GM12878 (cell line): ENCODE measurements at regions not wholly inside any gene's neighbourhood (a gene's known extent, or its start where the extent isn't known, plus 50 kb on each side); places are given as distances from the start of the nearest gene placed in this dataset.

ENCODE experiments used
- ATAC-seq: fragments of 200-7000 bp; cut with Tn5 transposase; 3 replicates; pipeline ENCODE4 v1.9.1; 2020; ENCODE audit warnings: mild to moderate bottlenecking, moderate library complexity
- BruUV-seq: library from RNA; stranded (reverse); fragments of 400-500 nt; replicated peaks from 2 replicates; lab custom pipeline; 2021; lab: Mats Ljungman, UMichigan
- CTCF ChIA-PET: fragments of 300-600 bp; sonication (Branson Sonifier 250); formaldehyde crosslinking; extraction: SDS; loops from one replicate; lab custom pipeline; 2021; ENCODE audit warnings: inconsistent platforms; lab: Yijun Ruan, JAX
- POLR2A ChIA-PET: fragments of 350-600 bp; formaldehyde crosslinking; extraction: SDS; loops from one replicate; lab custom pipeline; 2021; ENCODE audit warnings: inconsistent platforms; lab: Charles Lee
- RAD21 ChIA-PET: fragments of 300-600 bp; sonication (Branson Sonifier 250); formaldehyde crosslinking; loops from one replicate; lab custom pipeline; 2023; ENCODE audit warnings: antibody characterized with exemption; ENCODE audit not compliant: unreplicated experiment; lab: Charles Lee
- SMC1A ChIA-PET: fragments of 300-600 bp; sonication (Branson Sonifier 250); formaldehyde crosslinking; loops from one replicate; lab custom pipeline; 2023; ENCODE audit not compliant: unreplicated experiment, uncharacterized antibody; lab: Charles Lee
- DNase-seq: peaks from one replicate; pipeline ENCODE4 v3.0.0-alpha.2; 2011; ENCODE audit warnings: low read depth, low spot score
- FAIRE-seq: peaks from 3 replicates; lab custom pipeline; 2011; peaks lifted over from hg19 to GRCh38; lab: Jason Lieb, UNC
- H2AFZ ChIP-seq: 2 replicates; pipeline ENCODE4 v1.6.0; 2011; ENCODE audit warnings: low read depth, low read length, control low read depth; ENCODE audit not compliant: control insufficient read depth
- H3K27ac ChIP-seq: 2 replicates; pipeline ENCODE4 v1.5.1; 2011; ENCODE audit warnings: control low read depth; ENCODE audit not compliant: control insufficient read depth, insufficient read depth
- H3K27me3 ChIP-seq, 2 experiments: replicated peaks in 1 of 2; 2 replicates each; pipeline versions ENCODE4 v1.6.0 to v1.6.1; 2011; ENCODE audit warnings: low read length in 1 of 2; ENCODE audit not compliant: control insufficient read depth in 2 of 2, insufficient read depth in 2 of 2
- H3K36me3 ChIP-seq, 2 experiments: 2 replicates each; pipeline ENCODE4 v1.5.1; 2011; ENCODE audit warnings: low read length in 1 of 2; ENCODE audit not compliant: control insufficient read depth in 2 of 2, insufficient read depth in 2 of 2
- H3K4me1 ChIP-seq: 2 replicates; pipeline ENCODE4 v1.6.1; 2011; ENCODE audit warnings: mild to moderate bottlenecking, low read length, moderate library complexity, mixed read lengths; ENCODE audit not compliant: control insufficient read depth, insufficient read depth
- H3K4me2 ChIP-seq: 2 replicates; pipeline ENCODE4 v1.6.0; 2011; ENCODE audit warnings: control low read depth; ENCODE audit not compliant: control insufficient read depth, insufficient read depth
- H3K4me3 ChIP-seq: fragments of 200-600 bp; sonication (generic); 2 replicates; pipeline ENCODE4 v1.5.1; 2016
- H3K79me2 ChIP-seq: 2 replicates; pipeline ENCODE4 v1.6.0; 2011; ENCODE audit warnings: low read length; ENCODE audit not compliant: control insufficient read depth, insufficient read depth
- H3K9ac ChIP-seq: 2 replicates; pipeline ENCODE4 v1.8.0; 2011; ENCODE audit warnings: low read length, control low read depth, mixed read lengths; ENCODE audit not compliant: control insufficient read depth, insufficient read depth
- H3K9me3 ChIP-seq: replicated peaks from 3 replicates; pipeline ENCODE4 v1.5.1; 2011; ENCODE audit warnings: mild to moderate bottlenecking, low read length; ENCODE audit not compliant: control insufficient read depth, insufficient read depth
- H4K20me1 ChIP-seq: 2 replicates; pipeline ENCODE4 v1.6.0; 2011; ENCODE audit not compliant: control insufficient read depth, insufficient read depth
- ATF3 ChIP-seq: IDR thresholded peaks from 2 replicates; pipeline ENCODE4 v1.6.1; 2011; ENCODE audit warnings: low read depth, mild to moderate bottlenecking, low read length, moderate library complexity, borderline replicate concordance; ENCODE audit errors: extremely low read depth
- CBX5 ChIP-seq: sonication (generic); IDR thresholded peaks from 2 replicates; pipeline ENCODE4 v1.6.1; 2016; ENCODE audit warnings: low read depth, moderate library complexity, mild to moderate bottlenecking, inconsistent platforms
- FOXM1 ChIP-seq: IDR thresholded peaks from 2 replicates; pipeline ENCODE4 v1.6.1; 2012; ENCODE audit warnings: low read depth, mild to moderate bottlenecking, inconsistent platforms, low read length, moderate library complexity
- HSF1 ChIP-seq: fragments of 150-350 bp; IDR thresholded peaks from 2 replicates; pipeline ENCODE4 v1.6.1; 2014; ENCODE audit warnings: mild to moderate bottlenecking, low read depth, low read length
- IKZF2 ChIP-seq, 2 experiments: fragments of 450-650 bp; IDR thresholded peaks; 2 replicates each; pipeline ENCODE4 v1.6.1; 2017; ENCODE audit warnings: mild to moderate bottlenecking in 2 of 2, moderate library complexity in 2 of 2
- JUNB ChIP-seq: IDR thresholded peaks from 2 replicates; pipeline ENCODE4 v1.6.1; 2016; ENCODE audit warnings: antibody characterized with exemption, mild to moderate bottlenecking
- RUNX3 ChIP-seq: IDR thresholded peaks from 2 replicates; pipeline ENCODE4 v1.6.1; 2012; ENCODE audit warnings: low read length, inconsistent platforms
- TAF1 ChIP-seq: IDR thresholded peaks from 2 replicates; pipeline ENCODE4 v1.6.1; 2011; ENCODE audit warnings: mild to moderate bottlenecking, low read depth, low read length, borderline replicate concordance
- ZNF274 ChIP-seq: IDR thresholded peaks from one replicate; pipeline ENCODE4 v1.8.0; 2011; ENCODE audit not compliant: insufficient read length, insufficient read depth
- ZNF622 ChIP-seq: fragments of 450-650 bp; IDR thresholded peaks from 2 replicates; pipeline ENCODE4 v1.6.1; 2017; ENCODE audit warnings: mild to moderate bottlenecking, inconsistent platforms
- ZSCAN29 ChIP-seq: fragments of 450-650 bp; IDR thresholded peaks from 2 replicates; pipeline ENCODE4 v1.6.1; 2017; ENCODE audit warnings: mild to moderate bottlenecking, moderate library complexity
- whole genome bisulfite sequencing: methylation state at CpG from one replicate; pipeline ENCODE4 v1.1.6; 2016; ENCODE audit warnings: low lambda C conversion rate; ENCODE audit not compliant: insufficient replicate concordance, insufficient coverage; ENCODE audit errors: missing lambda C conversion rate; 5-methylcytosine and 5-hydroxymethylcytosine counted together
- in situ Hi-C: fragments of 300-500 bp; cut with MboI; formaldehyde crosslinking; loops from 9 replicates; pipeline ENCODE4 v1.14.3; 2018; ENCODE audit warnings: mixed read lengths
- intact Hi-C: fragments of 100-400 bp; cut with micrococcal nuclease; formaldehyde crosslinking; loops from one replicate; pipeline ENCODE4 v1.14.2; 2022; ENCODE audit not compliant: unreplicated experiment
- TF ChIP-seq, protein P1 (sequence below): fragments of 450-650 bp; IDR thresholded peaks from 2 replicates; pipeline ENCODE4 v1.6.1; 2018; ENCODE audit warnings: mild to moderate bottlenecking, low read depth, moderate library complexity; ENCODE audit not compliant: partially characterized antibody
- TF ChIP-seq, protein P2 (sequence below): fragments of 450-650 bp; IDR thresholded peaks from 2 replicates; pipeline ENCODE4 v1.6.1; 2017; ENCODE audit warnings: mild to moderate bottlenecking, moderate library complexity
- TF ChIP-seq, protein P3 (sequence below): fragments of 450-650 bp; conservative IDR thresholded peaks from 2 replicates; pipeline ENCODE4 v1.6.1; 2017; ENCODE audit warnings: mild to moderate bottlenecking, moderate library complexity

DNA sequence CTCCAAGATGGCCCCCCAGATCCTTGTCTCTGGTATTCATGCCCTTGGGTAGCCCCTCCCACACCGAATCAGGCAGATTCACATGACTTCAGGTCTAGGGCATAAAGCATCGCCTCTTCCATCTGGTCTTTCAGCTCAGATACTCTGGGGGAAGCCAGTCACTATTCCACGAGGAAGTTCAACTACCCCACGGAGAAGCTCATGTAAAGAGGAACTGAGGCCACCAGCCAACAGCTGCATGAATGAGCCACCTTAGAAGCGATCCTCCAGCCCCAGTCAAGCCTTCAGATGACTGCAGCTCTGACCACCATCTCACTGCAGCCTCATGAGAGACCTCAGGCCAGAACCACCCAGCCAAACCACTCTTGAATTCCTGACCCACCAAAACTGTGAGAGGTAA, 54.1 kb downstream of the SOCS3 start:
- SMC1A ChIA-PET: no interaction called here
- H4K20me1 ChIP-seq: no peaks in the 10 kb centered on the region
- in situ Hi-C loops: no loop called here
- H3K4me1 ChIP-seq: no peaks in the 10 kb centered on the region
- no peak overlapping the region for H2AFZ ChIP-seq
- POLR2A ChIA-PET: no interaction called here
- H3K9me3 ChIP-seq: peaks cover 9% of the 10 kb centered on the region; the same call in 2 of the 3 replicates
- no peak for ATAC-seq
- WGBS: 30% methylated on average over 5 of the region's 5 CpGs
- FAIRE-seq: no peak
- H3K4me2 ChIP-seq: no peak overlapping the region
- DNase-seq: no peak
- no peaks in the 10 kb centered on the region for H3K79me2 ChIP-seq
- no peak overlapping the region for H3K4me3 ChIP-seq
- H3K9ac ChIP-seq: no peak overlapping the region
- H3K27me3 ChIP-seq: no peaks in the 10 kb centered on the region; a peak in 1 of 4 replicates
- no peak overlapping the region for H3K27ac ChIP-seq
- no peaks in the 10 kb centered on the region for H3K36me3 ChIP-seq
- CTCF ChIA-PET: no interaction called here
- BruUV-seq: no TSS peak
- intact Hi-C loops: no loop called here
- RAD21 ChIA-PET: no interaction called here
- TF ChIP-seq RUNX3 (no peak), ZNF274 (no peak), ZSCAN29 (no peak), HSF1 (no peak), JUNB (no peak), ATF3 (no peak), TAF1 (no peak), CBX5 (no peak), IKZF2 (IDR thresholded peaks at IDR 0.05) (no peak), ZNF622 (no peak), FOXM1 (no peak)
- TF ChIP-seq, protein P1, sequence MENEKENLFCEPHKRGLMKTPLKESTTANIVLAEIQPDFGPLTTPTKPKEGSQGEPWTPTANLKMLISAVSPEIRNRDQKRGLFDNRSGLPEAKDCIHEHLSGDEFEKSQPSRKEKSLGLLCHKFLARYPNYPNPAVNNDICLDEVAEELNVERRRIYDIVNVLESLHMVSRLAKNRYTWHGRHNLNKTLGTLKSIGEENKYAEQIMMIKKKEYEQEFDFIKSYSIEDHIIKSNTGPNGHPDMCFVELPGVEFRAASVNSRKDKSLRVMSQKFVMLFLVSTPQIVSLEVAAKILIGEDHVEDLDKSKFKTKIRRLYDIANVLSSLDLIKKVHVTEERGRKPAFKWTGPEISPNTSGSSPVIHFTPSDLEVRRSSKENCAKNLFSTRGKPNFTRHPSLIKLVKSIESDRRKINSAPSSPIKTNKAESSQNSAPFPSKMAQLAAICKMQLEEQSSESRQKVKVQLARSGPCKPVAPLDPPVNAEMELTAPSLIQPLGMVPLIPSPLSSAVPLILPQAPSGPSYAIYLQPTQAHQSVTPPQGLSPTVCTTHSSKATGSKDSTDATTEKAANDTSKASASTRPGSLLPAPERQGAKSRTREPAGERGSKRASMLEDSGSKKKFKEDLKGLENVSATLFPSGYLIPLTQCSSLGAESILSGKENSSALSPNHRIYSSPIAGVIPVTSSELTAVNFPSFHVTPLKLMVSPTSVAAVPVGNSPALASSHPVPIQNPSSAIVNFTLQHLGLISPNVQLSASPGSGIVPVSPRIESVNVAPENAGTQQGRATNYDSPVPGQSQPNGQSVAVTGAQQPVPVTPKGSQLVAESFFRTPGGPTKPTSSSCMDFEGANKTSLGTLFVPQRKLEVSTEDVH: no peak
- TF ChIP-seq, protein P2, sequence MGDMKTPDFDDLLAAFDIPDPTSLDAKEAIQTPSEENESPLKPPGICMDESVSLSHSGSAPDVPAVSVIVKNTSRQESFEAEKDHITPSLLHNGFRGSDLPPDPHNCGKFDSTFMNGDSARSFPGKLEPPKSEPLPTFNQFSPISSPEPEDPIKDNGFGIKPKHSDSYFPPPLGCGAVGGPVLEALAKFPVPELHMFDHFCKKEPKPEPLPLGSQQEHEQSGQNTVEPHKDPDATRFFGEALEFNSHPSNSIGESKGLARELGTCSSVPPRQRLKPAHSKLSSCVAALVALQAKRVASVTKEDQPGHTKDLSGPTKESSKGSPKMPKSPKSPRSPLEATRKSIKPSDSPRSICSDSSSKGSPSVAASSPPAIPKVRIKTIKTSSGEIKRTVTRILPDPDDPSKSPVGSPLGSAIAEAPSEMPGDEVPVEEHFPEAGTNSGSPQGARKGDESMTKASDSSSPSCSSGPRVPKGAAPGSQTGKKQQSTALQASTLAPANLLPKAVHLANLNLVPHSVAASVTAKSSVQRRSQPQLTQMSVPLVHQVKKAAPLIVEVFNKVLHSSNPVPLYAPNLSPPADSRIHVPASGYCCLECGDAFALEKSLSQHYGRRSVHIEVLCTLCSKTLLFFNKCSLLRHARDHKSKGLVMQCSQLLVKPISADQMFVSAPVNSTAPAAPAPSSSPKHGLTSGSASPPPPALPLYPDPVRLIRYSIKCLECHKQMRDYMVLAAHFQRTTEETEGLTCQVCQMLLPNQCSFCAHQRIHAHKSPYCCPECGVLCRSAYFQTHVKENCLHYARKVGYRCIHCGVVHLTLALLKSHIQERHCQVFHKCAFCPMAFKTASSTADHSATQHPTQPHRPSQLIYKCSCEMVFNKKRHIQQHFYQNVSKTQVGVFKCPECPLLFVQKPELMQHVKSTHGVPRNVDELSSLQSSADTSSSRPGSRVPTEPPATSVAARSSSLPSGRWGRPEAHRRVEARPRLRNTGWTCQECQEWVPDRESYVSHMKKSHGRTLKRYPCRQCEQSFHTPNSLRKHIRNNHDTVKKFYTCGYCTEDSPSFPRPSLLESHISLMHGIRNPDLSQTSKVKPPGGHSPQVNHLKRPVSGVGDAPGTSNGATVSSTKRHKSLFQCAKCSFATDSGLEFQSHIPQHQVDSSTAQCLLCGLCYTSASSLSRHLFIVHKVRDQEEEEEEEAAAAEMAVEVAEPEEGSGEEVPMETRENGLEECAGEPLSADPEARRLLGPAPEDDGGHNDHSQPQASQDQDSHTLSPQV: no peak
- TF ChIP-seq, protein P3, sequence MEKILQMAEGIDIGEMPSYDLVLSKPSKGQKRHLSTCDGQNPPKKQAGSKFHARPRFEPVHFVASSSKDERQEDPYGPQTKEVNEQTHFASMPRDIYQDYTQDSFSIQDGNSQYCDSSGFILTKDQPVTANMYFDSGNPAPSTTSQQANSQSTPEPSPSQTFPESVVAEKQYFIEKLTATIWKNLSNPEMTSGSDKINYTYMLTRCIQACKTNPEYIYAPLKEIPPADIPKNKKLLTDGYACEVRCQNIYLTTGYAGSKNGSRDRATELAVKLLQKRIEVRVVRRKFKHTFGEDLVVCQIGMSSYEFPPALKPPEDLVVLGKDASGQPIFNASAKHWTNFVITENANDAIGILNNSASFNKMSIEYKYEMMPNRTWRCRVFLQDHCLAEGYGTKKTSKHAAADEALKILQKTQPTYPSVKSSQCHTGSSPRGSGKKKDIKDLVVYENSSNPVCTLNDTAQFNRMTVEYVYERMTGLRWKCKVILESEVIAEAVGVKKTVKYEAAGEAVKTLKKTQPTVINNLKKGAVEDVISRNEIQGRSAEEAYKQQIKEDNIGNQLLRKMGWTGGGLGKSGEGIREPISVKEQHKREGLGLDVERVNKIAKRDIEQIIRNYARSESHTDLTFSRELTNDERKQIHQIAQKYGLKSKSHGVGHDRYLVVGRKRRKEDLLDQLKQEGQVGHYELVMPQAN: no peak
